Prostate gland (tissue), 2 donors: ENCODE measurements at regions not wholly inside any gene's neighbourhood (a gene's known extent, or its start where the extent isn't known, plus 50 kb on each side); places are given as distances from the start of the nearest gene placed in this dataset.

Experiments
- POLR2A ChIP-seq: fragments of 450-650 bp; IDR thresholded peaks from one replicate; pipeline ENCODE4 v1.6.1; 2016; ENCODE audit warnings: antibody characterized with exemption, mild to moderate bottlenecking
- TF ChIP-seq, protein P1 (sequence below), 4 experiments: fragments of 200-600 bp in 2 of 4; fragments of 450-650 bp in 2 of 4; sonication (generic) in 2 of 4; IDR thresholded peaks; 1 replicate in 3 of 4; 2 replicates in 1 of 4; pipeline ENCODE4 v1.5.1; 2016 to 2019; ENCODE audit warnings: antibody characterized with exemption in 4 of 4, mild to moderate bottlenecking in 2 of 4, moderate library complexity in 2 of 4

GRCh38 chr10:33795529-33795928 is 461.1 kb upstream of the NRP1 start:
- TF ChIP-seq, protein P1, sequence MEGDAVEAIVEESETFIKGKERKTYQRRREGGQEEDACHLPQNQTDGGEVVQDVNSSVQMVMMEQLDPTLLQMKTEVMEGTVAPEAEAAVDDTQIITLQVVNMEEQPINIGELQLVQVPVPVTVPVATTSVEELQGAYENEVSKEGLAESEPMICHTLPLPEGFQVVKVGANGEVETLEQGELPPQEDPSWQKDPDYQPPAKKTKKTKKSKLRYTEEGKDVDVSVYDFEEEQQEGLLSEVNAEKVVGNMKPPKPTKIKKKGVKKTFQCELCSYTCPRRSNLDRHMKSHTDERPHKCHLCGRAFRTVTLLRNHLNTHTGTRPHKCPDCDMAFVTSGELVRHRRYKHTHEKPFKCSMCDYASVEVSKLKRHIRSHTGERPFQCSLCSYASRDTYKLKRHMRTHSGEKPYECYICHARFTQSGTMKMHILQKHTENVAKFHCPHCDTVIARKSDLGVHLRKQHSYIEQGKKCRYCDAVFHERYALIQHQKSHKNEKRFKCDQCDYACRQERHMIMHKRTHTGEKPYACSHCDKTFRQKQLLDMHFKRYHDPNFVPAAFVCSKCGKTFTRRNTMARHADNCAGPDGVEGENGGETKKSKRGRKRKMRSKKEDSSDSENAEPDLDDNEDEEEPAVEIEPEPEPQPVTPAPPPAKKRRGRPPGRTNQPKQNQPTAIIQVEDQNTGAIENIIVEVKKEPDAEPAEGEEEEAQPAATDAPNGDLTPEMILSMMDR (IDR thresholded peaks at IDR 0.05): no peak
- TF ChIP-seq POLR2A: no peak
